Esophagus squamous epithelium (tissue), 4 donors: ENCODE measurements at regions not wholly inside any gene's neighbourhood (a gene's known extent, or its start where the extent isn't known, plus 50 kb on each side); places are given as distances from the start of the nearest gene placed in this dataset.

Source experiments
- CTCF ChIP-seq, 6 experiments: fragments of 450-650 bp in 4 of 6; fragments of 200-600 bp in 2 of 6; sonication (generic) in 2 of 6; IDR thresholded peaks; one replicate each; pipeline ENCODE4 v1.5.1; 2016 to 2019; ENCODE audit warnings: antibody characterized with exemption in 6 of 6, mild to moderate bottlenecking in 4 of 6, moderate library complexity in 4 of 6
- POLR2A ChIP-seq, 4 donors: fragments of 450-650 bp; IDR thresholded peaks; one replicate each; pipeline ENCODE4 v1.6.1; 2017; ENCODE audit warnings: antibody characterized with exemption in 4 of 4, mild to moderate bottlenecking in 4 of 4, moderate library complexity in 3 of 4

- TF ChIP-seq CTCF (IDR thresholded peaks at IDR 0.05) (no peak), POLR2A (IDR thresholded peaks at IDR 0.05) (no peak)
These were observed 262.1 kb downstream of the NKX6-1 start for GRCh38 chr4:84237008-84237407.
